Sigmoid colon (tissue), 6 donors: ENCODE measurements at regions not wholly inside any gene's neighbourhood (a gene's known extent, or its start where the extent isn't known, plus 50 kb on each side); places are given as distances from the start of the nearest gene placed in this dataset.

Experiments used
- DNase-seq: peaks from one replicate; pipeline ENCODE4 v3.0.0-alpha.2; 2019
- H3K27ac ChIP-seq, 4 donors: fragments of 200-600 bp; sonication (generic); one replicate each; pipeline ENCODE4 v1.5.1; 2016 to 2019; ENCODE audit warnings: mild to moderate bottlenecking in 1 of 4
- H3K27me3 ChIP-seq, 3 donors: fragments of 200-600 bp; sonication (generic); one replicate each; pipeline ENCODE4 v1.5.1; 2019; ENCODE audit warnings: mild to moderate bottlenecking in 1 of 3
- H3K36me3 ChIP-seq, 4 donors: fragments of 200-600 bp; sonication (generic); one replicate each; pipeline ENCODE4 v1.5.1; 2016 to 2019
- H3K4me1 ChIP-seq, 4 donors: fragments of 200-600 bp; sonication (generic); one replicate each; pipeline ENCODE4 v1.5.1; 2017 to 2019
- H3K4me3 ChIP-seq, 4 donors: fragments of 200-600 bp; sonication (generic); one replicate each; pipeline ENCODE4 v1.5.1; 2017 to 2019; ENCODE audit warnings: mild to moderate bottlenecking in 2 of 4, moderate library complexity in 1 of 4
- H3K9me3 ChIP-seq, 4 donors: fragments of 200-600 bp in 3 of 4; sonication (generic) in 3 of 4; one replicate each; pipeline versions ENCODE4 v1.5.1 to v1.6.1; 2013 to 2019
- EP300 ChIP-seq, 4 donors: sonication (generic); formaldehyde crosslinking; IDR thresholded peaks; one replicate each; pipeline ENCODE4 v1.6.1; 2017; ENCODE audit warnings: antibody characterized with exemption in 4 of 4
- POLR2A ChIP-seq, 2 donors: fragments of 450-650 bp; IDR thresholded peaks; one replicate each; pipeline ENCODE4 v1.6.1; 2016; ENCODE audit warnings: antibody characterized with exemption in 2 of 2, mild to moderate bottlenecking in 2 of 2, moderate library complexity in 2 of 2
- POLR2AphosphoS5 ChIP-seq, 4 donors: sonication (generic); formaldehyde crosslinking; IDR thresholded peaks; one replicate each; pipeline ENCODE4 v1.6.1; 2017; ENCODE audit warnings: antibody characterized with exemption in 4 of 4
- WGBS, 2 donors: extraction: QIAGEN DNeasy Blood & Tissue Kit; methylation state at CpG; one replicate each; pipeline ENCODE4 v1.1.7; 2013; 5-methylcytosine and 5-hydroxymethylcytosine counted together
- intact Hi-C: fragments of 100-400 bp; cut with DNase I; formaldehyde crosslinking; loops from one replicate; pipeline ENCODE4 v1.15.1; 2023
- TF ChIP-seq, protein P1 (sequence below), 4 experiments: fragments of 450-650 bp in 3 of 4; fragments of 200-600 bp in 1 of 4; IDR thresholded peaks; one replicate each; pipeline ENCODE4 v1.5.1; 2016 to 2019; ENCODE audit warnings: antibody characterized with exemption in 4 of 4, mild to moderate bottlenecking in 3 of 4, moderate library complexity in 2 of 4
- donor health status: healthy with polysubstance abuse.
- donor health status: healthy.

DNA sequence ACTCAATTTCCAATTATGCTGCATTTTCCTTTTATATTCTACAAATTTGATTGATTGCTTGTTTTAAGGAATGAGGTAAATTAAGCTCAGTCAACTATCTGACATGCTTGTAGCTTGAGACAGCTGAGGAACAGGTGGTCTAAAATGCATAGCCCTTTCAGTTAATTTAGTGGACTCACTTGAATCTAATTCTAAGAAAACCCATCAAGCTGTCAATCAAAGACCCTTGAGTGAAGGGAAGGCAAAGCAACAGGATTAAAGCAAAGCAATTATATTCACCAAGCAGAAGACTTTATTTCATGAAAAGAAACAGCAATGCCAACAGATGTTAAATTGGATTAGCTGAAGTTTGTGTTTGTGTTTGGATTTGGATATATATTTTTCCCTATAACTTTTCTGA lies 228.5 kb downstream of the ARPP21 start:
- H3K4me3 ChIP-seq, result no peak overlapping the region
- intact Hi-C loops, result no loop called here
- no peaks in the 10 kb centered on the region for H3K9me3 ChIP-seq
- no peak overlapping the region for H3K27ac ChIP-seq
- TF ChIP-seq POLR2AphosphoS5 (IDR thresholded peaks at IDR 0.05) (no peak), POLR2A (IDR thresholded peaks at IDR 0.05) (no peak), EP300 (IDR thresholded peaks at IDR 0.05) (no peak)
- TF ChIP-seq, protein P1, sequence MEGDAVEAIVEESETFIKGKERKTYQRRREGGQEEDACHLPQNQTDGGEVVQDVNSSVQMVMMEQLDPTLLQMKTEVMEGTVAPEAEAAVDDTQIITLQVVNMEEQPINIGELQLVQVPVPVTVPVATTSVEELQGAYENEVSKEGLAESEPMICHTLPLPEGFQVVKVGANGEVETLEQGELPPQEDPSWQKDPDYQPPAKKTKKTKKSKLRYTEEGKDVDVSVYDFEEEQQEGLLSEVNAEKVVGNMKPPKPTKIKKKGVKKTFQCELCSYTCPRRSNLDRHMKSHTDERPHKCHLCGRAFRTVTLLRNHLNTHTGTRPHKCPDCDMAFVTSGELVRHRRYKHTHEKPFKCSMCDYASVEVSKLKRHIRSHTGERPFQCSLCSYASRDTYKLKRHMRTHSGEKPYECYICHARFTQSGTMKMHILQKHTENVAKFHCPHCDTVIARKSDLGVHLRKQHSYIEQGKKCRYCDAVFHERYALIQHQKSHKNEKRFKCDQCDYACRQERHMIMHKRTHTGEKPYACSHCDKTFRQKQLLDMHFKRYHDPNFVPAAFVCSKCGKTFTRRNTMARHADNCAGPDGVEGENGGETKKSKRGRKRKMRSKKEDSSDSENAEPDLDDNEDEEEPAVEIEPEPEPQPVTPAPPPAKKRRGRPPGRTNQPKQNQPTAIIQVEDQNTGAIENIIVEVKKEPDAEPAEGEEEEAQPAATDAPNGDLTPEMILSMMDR (IDR thresholded peaks at IDR 0.05), result no peak
- no peaks in the 10 kb centered on the region for H3K36me3 ChIP-seq
- DNase-seq, result no peak
- H3K27me3 ChIP-seq, result no peaks in the 10 kb centered on the region
- no peaks in the 10 kb centered on the region for H3K4me1 ChIP-seq

DNA sequence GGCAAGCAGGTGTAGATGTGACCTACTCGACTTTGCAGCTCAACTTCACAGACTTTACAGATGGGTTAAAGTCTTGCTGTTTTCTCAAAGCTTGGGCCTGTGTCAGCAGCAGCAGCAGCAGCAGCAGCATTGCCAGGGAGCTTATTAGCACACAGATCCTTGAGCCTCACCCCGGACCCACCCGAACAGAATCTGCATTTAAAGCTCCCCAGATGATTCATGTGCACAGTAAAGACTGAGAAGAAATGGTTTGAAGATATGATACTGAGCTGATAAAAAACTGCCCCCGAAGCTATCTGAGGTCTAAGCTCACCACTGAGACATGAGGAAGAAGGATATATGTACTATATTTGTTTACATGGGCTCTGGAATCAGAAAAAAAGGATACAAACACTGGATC lies 231.7 kb downstream of the ARPP21 start:
- Histone ChIP-seq H3K4me3 (no peak overlapping the region), H3K9me3 (no peaks in the 10 kb centered on the region), H3K4me1 (no peaks in the 10 kb centered on the region), H3K36me3 (no peaks in the 10 kb centered on the region), H3K27me3 (no peaks in the 10 kb centered on the region), H3K27ac (no peak overlapping the region)
- WGBS, 2 donors, result 38 to 67% methylated on average over 4 of the region's 4 CpGs
- no peak for DNase-seq
- no peak for TF ChIP-seq EP300 (IDR thresholded peaks at IDR 0.05)
- TF ChIP-seq, protein P1 (IDR thresholded peaks at IDR 0.05), result no peak
- no peak for TF ChIP-seq POLR2A (IDR thresholded peaks at IDR 0.05)
- no peak for TF ChIP-seq POLR2AphosphoS5 (IDR thresholded peaks at IDR 0.05)
- intact Hi-C loops, result no loop called here

GRCh38 chr3:35883929-35884328 lies 244.6 kb downstream of the ARPP21 start:
- DNase-seq, result no peak
- intact Hi-C loops, result no loop called here
- no peak for TF ChIP-seq POLR2A (IDR thresholded peaks at IDR 0.05)
- no peak for TF ChIP-seq EP300 (IDR thresholded peaks at IDR 0.05)
- TF ChIP-seq, protein P1 (IDR thresholded peaks at IDR 0.05), result no peak
- TF ChIP-seq POLR2AphosphoS5 (IDR thresholded peaks at IDR 0.05), result no peak
- WGBS, 2 donors, result 56 to 82% methylated on average over 1 of the region's 1 CpG
- no peaks in the 10 kb centered on the region for H3K4me1 ChIP-seq
- H3K9me3 ChIP-seq, result peaks cover 0 to 2% (median 0%) of the 10 kb centered on the region in 4 donors
- H3K36me3 ChIP-seq, result no peaks in the 10 kb centered on the region
- no peak overlapping the region for H3K4me3 ChIP-seq
- no peak overlapping the region for H3K27ac ChIP-seq
- no peaks in the 10 kb centered on the region for H3K27me3 ChIP-seq

DNA sequence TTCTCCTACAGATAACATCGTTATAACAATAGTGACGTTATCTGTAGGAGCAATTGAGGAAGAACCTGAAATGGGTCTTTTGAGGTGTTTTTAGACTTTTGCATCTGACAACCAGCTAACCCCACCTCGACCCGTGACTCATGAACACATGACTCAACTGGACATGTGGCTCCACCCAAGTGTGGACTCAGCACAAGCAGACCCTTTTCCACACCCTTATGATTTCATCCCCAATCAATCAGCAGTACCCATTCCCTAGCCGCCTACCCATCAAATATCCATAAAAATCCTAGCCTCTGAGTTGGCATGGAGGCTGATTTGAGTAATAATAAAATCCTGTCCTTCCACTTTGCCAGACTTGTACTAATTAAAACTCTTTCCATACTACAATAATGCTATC lies 255.4 kb downstream of the ARPP21 start:
- TF ChIP-seq EP300 (IDR thresholded peaks at IDR 0.05) (no peak), POLR2A (IDR thresholded peaks at IDR 0.05) (no peak), POLR2AphosphoS5 (IDR thresholded peaks at IDR 0.05) (no peak)
- TF ChIP-seq, protein P1 (IDR thresholded peaks at IDR 0.05), result no peak
- WGBS, 2 donors, result 79 to 91% methylated on average over 5 of the region's 5 CpGs
- no peaks in the 10 kb centered on the region for H3K36me3 ChIP-seq
- no peak for DNase-seq
- no peaks in the 10 kb centered on the region for H3K9me3 ChIP-seq
- no peaks in the 10 kb centered on the region for H3K4me1 ChIP-seq
- no peak overlapping the region for H3K27ac ChIP-seq
- intact Hi-C loops, result no loop called here
- no peak overlapping the region for H3K4me3 ChIP-seq
- H3K27me3 ChIP-seq, result no peaks in the 10 kb centered on the region

DNA sequence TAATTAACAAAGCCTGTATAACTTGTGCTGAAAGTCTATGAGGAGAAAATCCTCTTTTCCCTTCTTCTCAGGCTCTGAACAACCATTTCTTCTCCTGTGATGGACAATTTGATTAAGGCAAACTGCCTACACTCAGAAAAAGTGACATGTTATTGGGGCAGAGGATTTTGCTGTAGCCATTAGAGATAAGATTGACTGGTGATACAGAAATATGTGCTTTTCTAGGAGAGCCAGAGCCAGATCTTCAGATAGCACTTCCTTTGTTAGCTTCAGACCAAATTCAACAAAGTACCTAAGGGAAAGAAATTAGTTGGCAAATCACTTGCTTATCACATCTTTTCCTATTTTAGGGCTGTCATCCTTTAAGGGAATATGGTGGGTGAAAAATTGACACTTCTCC lies 259.9 kb downstream of the ARPP21 start:
- H3K9me3 ChIP-seq, result no peaks in the 10 kb centered on the region
- H3K36me3 ChIP-seq, result no peaks in the 10 kb centered on the region
- DNase-seq, result no peak
- H3K27ac ChIP-seq, result no peak overlapping the region
- H3K4me1 ChIP-seq, result no peaks in the 10 kb centered on the region
- no peak for TF ChIP-seq EP300 (IDR thresholded peaks at IDR 0.05)
- no peak for TF ChIP-seq POLR2AphosphoS5 (IDR thresholded peaks at IDR 0.05)
- TF ChIP-seq POLR2A (IDR thresholded peaks at IDR 0.05), result no peak
- TF ChIP-seq, protein P1 (IDR thresholded peaks at IDR 0.05), result no peak
- no peaks in the 10 kb centered on the region for H3K27me3 ChIP-seq
- no peak overlapping the region for H3K4me3 ChIP-seq
- intact Hi-C loops, result no loop called here
